ENCODE measurements at regions not wholly inside any gene's neighbourhood (a gene's known extent, or its start where the extent isn't known, plus 50 kb on each side); places are given as distances from the start of the nearest gene placed in this dataset.

- TF ChIP-seq CTCF (conservative IDR thresholded peaks at IDR 0.05) = no peak
- TF ChIP-seq EZH2 (IDR thresholded peaks at IDR 0.05; ENCODE audit: low read depth) = no peak
Measured at GRCh38 chr1:104804147-104804546, 1054.4 kb downstream of the AMY1C start.

Measured in PC-9 (cell line).